CD4-positive, alpha-beta T cell (primary cell): ENCODE measurements at regions not wholly inside any gene's neighbourhood (a gene's known extent, or its start where the extent isn't known, plus 50 kb on each side); places are given as distances from the start of the nearest gene placed in this dataset.
"Not testable (repeated sequence)": the region's sequence is repeated elsewhere in the genome, so short reads cannot be mapped to it uniquely, and the experiment has no call there.

Source experiments
- ATAC-seq: fragments of 200-7000 bp; cut with Tn5 transposase; one replicate; pipeline ENCODE4 v1.10.0; 2022; ENCODE audit warnings: mild to moderate bottlenecking; ENCODE audit not compliant: poor library complexity
- CTCF ChIA-PET: fragments of 350-600 bp; sonication (Branson Sonifier 250); formaldehyde crosslinking; loops from one replicate; lab custom pipeline; 2021; ENCODE audit warnings: antibody characterized with exemption, inconsistent platforms; lab: Charles Lee
- POLR2A ChIA-PET: fragments of 350-600 bp; sonication (Branson Sonifier 250); formaldehyde crosslinking; loops from one replicate; lab custom pipeline; 2021; ENCODE audit warnings: antibody characterized with exemption, inconsistent platforms; lab: Charles Lee
- DNase-seq, 14 experiments: peaks; one replicate each; pipeline ENCODE4 v3.0.0-alpha.2; 2013 to 2020; ENCODE audit warnings: mixed read lengths in 2 of 14
- H3K27ac ChIP-seq, 2 donors: one replicate each; pipeline versions ENCODE4 v1.5.1 to v1.7.0; 2013; ENCODE audit warnings: low read length in 2 of 2, low read depth in 1 of 2, mild to moderate bottlenecking in 1 of 2
- H3K27me3 ChIP-seq, 2 experiments: 1 replicate in 1 of 2; 2 replicates in 1 of 2; pipeline versions ENCODE4 v1.6.1 to v1.7.0; 2013; ENCODE audit warnings: low read length in 2 of 2, control low read depth in 1 of 2, mild to moderate bottlenecking in 1 of 2, moderate library complexity in 1 of 2; ENCODE audit not compliant: insufficient read depth in 2 of 2, control insufficient read depth in 1 of 2
- H3K36me3 ChIP-seq: one replicate; pipeline ENCODE4 v1.6.1; 2013; ENCODE audit warnings: low read length, control low read depth; ENCODE audit not compliant: insufficient read depth
- H3K4me1 ChIP-seq: one replicate; pipeline ENCODE4 v1.6.1; 2013; ENCODE audit warnings: low read length, control low read depth; ENCODE audit not compliant: insufficient read depth
- H3K4me3 ChIP-seq: one replicate; pipeline ENCODE4 v1.5.1; 2013; ENCODE audit warnings: mild to moderate bottlenecking, low read length, moderate library complexity
- H3K9me3 ChIP-seq, 2 experiments: 1 replicate in 1 of 2; 2 replicates in 1 of 2; pipeline versions ENCODE4 v1.6.1 to v1.7.0; 2013; ENCODE audit warnings: low read length in 2 of 2, mild to moderate bottlenecking in 2 of 2, control low read depth in 1 of 2, moderate library complexity in 1 of 2; ENCODE audit not compliant: control insufficient read depth in 1 of 2, insufficient read depth in 1 of 2
- H3K27ac Mint-ChIP-seq: one replicate; pipeline ENCODE4 v1.8.0; 2020; ENCODE audit warnings: mixed read lengths
- H3K27me3 Mint-ChIP-seq: one replicate; pipeline ENCODE4 v1.8.0; 2021; ENCODE audit warnings: mixed read lengths
- H3K36me3 Mint-ChIP-seq: one replicate; pipeline ENCODE4 v1.8.0; 2021; ENCODE audit warnings: low read depth, mixed read lengths
- H3K4me1 Mint-ChIP-seq: one replicate; pipeline ENCODE4 v1.8.0; 2021; ENCODE audit warnings: low read depth, mixed read lengths
- H3K4me3 Mint-ChIP-seq: one replicate; pipeline ENCODE4 v1.8.0; 2020; ENCODE audit warnings: mild to moderate bottlenecking, mixed read lengths
- H3K9me3 Mint-ChIP-seq: one replicate; pipeline ENCODE4 v1.8.0; 2020; ENCODE audit warnings: mixed read lengths
- intact Hi-C, 2 experiments: fragments of 100-400 bp; cut with DNase I in 1 of 2; cut with micrococcal nuclease in 1 of 2; formaldehyde crosslinking; loops; one replicate each; pipeline versions ENCODE4 v1.15.1 to v1.9.0; 2023 to 2025; cut with DNase I, micrococcal nuclease

DNA sequence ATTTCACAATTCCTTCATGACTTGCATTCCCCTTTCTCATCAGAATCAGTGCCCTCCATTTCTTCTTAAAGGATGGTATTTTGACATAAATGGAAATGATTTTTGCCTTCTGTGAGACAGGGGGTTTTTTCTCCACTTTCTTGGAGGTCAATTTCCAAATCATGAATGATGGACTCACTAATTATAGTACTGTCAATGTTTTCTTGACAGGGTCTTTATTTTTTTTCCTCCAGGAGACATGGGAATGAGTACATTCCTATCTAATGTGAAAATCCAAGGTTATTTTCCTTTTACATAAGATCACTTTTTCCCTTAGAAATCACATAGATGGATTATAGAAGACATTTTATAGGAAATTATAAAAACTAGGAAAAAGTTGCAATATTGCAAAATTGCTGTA, 141.7 kb downstream of the SPATA31A6 start:
- H3K27me3 ChIP-seq, ATAC-seq, CTCF ChIA-PET, H3K4me3 Mint-ChIP-seq, H3K36me3 Mint-ChIP-seq, intact Hi-C loops, DNase-seq, H3K27ac Mint-ChIP-seq, H3K27ac ChIP-seq, H3K4me1 ChIP-seq, H3K9me3 Mint-ChIP-seq, H3K36me3 ChIP-seq, H3K27me3 Mint-ChIP-seq, H3K9me3 ChIP-seq, POLR2A ChIA-PET, H3K4me1 Mint-ChIP-seq, H3K4me3 ChIP-seq: not testable (repeated sequence)

- H3K4me1 ChIP-seq, H3K9me3 Mint-ChIP-seq, H3K36me3 Mint-ChIP-seq, H3K9me3 ChIP-seq, H3K27ac ChIP-seq, DNase-seq, H3K4me3 ChIP-seq, H3K4me1 Mint-ChIP-seq, POLR2A ChIA-PET, H3K27me3 Mint-ChIP-seq, H3K27ac Mint-ChIP-seq, intact Hi-C loops, CTCF ChIA-PET, H3K4me3 Mint-ChIP-seq, H3K27me3 ChIP-seq, H3K36me3 ChIP-seq, ATAC-seq: not testable (repeated sequence)
These were observed 142.1 kb downstream of the SPATA31A6 start for GRCh38 chr9:42325561-42325960.

DNA sequence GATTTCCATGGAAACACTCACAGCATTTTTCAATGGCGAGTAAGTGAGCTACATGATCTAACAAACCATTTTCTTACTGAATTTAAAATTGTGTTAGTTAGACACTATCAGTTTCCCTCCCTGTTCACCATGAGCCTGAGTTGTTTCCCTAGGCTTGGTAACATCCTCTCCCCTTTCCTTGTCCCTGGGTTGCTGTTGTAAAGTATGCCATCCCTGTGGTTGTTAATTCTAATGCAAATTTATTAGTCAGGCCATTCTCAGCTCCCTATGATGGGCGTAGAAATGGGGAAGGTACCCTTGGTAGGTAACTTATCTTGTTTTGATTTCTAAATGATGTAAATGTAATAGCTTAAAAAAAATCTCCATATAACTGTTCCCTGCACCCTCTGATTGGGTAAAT, 143.0 kb downstream of the SPATA31A6 start:
- H3K9me3 ChIP-seq, CTCF ChIA-PET, H3K4me3 ChIP-seq, H3K27me3 Mint-ChIP-seq, H3K27me3 ChIP-seq, H3K4me1 Mint-ChIP-seq, intact Hi-C loops, POLR2A ChIA-PET, H3K4me3 Mint-ChIP-seq, ATAC-seq, H3K27ac Mint-ChIP-seq, H3K27ac ChIP-seq, DNase-seq, H3K9me3 Mint-ChIP-seq, H3K36me3 ChIP-seq, H3K4me1 ChIP-seq, H3K36me3 Mint-ChIP-seq: not testable (repeated sequence)

DNA sequence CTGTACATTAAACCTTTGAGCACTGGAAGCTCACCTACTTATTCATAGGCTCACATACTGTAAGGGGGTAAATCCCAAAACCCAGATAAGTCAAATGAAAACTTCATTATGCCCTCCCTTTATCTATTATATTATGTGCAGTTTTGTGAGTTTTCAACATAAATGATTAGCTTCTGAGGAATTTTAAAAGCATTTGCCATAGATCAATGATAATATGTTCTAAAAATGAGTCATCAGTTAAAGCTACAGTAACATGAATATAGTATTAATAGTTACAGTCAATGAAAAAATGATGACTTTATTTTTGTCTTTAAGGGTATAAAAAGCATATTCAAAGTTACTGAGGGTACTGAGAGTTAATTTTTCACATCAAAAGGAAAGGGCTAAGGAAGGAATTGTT, 151.9 kb downstream of the SPATA31A6 start:
- H3K27me3 ChIP-seq, CTCF ChIA-PET, H3K4me1 Mint-ChIP-seq, H3K27ac Mint-ChIP-seq, H3K36me3 ChIP-seq, DNase-seq, H3K36me3 Mint-ChIP-seq, H3K4me1 ChIP-seq, H3K4me3 Mint-ChIP-seq, H3K9me3 Mint-ChIP-seq, H3K27ac ChIP-seq, H3K4me3 ChIP-seq, H3K27me3 Mint-ChIP-seq, ATAC-seq, intact Hi-C loops, POLR2A ChIA-PET, H3K9me3 ChIP-seq: not testable (repeated sequence)

GRCh38 chr9:42335984-42336657, 152.7 kb downstream of the SPATA31A6 start:
- not testable (repeated sequence) for H3K4me1 Mint-ChIP-seq, H3K36me3 ChIP-seq, H3K4me3 ChIP-seq

DNA sequence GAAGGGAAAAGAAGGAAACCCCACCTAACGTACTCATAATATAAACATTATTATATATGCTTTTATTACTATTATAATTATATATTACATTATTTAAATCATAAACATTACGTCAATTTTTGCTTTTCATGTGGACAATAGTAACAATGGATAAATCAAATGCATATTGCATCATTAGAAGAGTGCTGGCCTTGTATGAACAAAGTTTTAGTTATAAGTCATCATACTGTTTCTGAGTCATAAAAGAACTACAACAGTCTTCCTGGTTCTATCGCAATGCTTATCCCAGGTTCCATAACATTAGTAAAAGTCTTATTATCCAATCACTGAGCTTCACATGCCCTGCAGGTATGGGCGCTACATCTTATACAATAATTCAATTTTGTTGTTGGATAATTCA, 154.8 kb downstream of the SPATA31A6 start:
- H3K36me3 Mint-ChIP-seq, H3K27ac Mint-ChIP-seq, H3K4me3 Mint-ChIP-seq, H3K27me3 ChIP-seq, H3K4me3 ChIP-seq, H3K9me3 Mint-ChIP-seq, CTCF ChIA-PET, DNase-seq, H3K4me1 ChIP-seq, H3K9me3 ChIP-seq, ATAC-seq, H3K36me3 ChIP-seq, H3K4me1 Mint-ChIP-seq, intact Hi-C loops, H3K27me3 Mint-ChIP-seq, H3K27ac ChIP-seq, POLR2A ChIA-PET: not testable (repeated sequence)

More at GRCh38 chr9:42335984-42336657, 152.7 kb downstream of the SPATA31A6 start:
- DNase-seq, H3K36me3 Mint-ChIP-seq, H3K9me3 Mint-ChIP-seq, H3K27ac Mint-ChIP-seq, intact Hi-C loops, ATAC-seq, CTCF ChIA-PET, H3K27me3 Mint-ChIP-seq, H3K4me3 Mint-ChIP-seq, H3K27ac ChIP-seq, H3K27me3 ChIP-seq, POLR2A ChIA-PET, H3K9me3 ChIP-seq, H3K4me1 ChIP-seq: not testable (repeated sequence)

DNA sequence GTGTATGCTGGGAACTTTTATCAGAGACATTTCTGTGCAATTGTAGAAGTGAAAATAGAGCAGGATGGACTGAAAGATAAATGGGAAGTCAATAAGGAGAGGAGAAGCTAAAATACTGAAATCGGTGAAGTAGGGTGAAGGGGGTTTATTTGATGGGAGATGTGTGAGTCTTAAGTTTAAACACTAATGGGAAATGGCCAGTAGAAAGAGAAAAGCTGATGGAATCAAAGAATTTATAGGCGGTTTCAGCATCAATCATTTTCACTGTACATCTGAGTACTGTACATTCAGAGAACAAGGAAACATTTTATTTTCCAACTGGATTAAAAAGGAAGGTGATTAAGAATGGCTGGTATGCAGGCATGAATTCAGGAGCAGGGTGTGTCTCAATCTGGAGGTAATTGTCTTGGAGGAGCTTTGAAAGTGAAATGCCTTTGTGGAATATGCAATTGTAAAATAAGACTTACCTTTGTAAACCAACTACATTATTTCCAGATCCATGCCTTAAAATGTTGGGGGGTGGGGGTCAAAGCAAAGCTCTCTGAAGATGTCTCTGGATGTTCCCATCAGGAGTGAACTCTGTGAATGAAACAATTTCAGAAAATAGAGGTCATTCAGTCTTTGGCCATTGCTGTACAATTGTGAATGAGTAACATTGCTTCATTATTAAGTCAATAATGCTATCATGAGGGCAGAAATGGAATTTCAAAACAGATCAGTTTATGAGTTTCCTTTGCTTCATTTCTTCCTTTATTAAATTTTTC, 156.4 kb downstream of the SPATA31A6 start:
- H3K36me3 Mint-ChIP-seq, H3K4me3 ChIP-seq, H3K27ac Mint-ChIP-seq, H3K9me3 ChIP-seq, H3K27me3 Mint-ChIP-seq, H3K4me1 Mint-ChIP-seq, DNase-seq, H3K4me3 Mint-ChIP-seq, ATAC-seq, H3K27me3 ChIP-seq, H3K27ac ChIP-seq, POLR2A ChIA-PET, CTCF ChIA-PET, intact Hi-C loops, H3K36me3 ChIP-seq, H3K4me1 ChIP-seq, H3K9me3 Mint-ChIP-seq: not testable (repeated sequence)
